IPS-NIHi7 (cell line): ENCODE measurements at regions not wholly inside any gene's neighbourhood (a gene's known extent, or its start where the extent isn't known, plus 50 kb on each side); places are given as distances from the start of the nearest gene placed in this dataset.
"Not testable (repeated sequence)": the region's sequence is repeated elsewhere in the genome, so short reads cannot be mapped to it uniquely, and the experiment has no call there.

Source experiments
- DNase-seq: peaks from one replicate; pipeline ENCODE4 v3.0.0; 2012; ENCODE audit warnings: mixed read lengths; ENCODE audit errors: extremely low spot score

DNA sequence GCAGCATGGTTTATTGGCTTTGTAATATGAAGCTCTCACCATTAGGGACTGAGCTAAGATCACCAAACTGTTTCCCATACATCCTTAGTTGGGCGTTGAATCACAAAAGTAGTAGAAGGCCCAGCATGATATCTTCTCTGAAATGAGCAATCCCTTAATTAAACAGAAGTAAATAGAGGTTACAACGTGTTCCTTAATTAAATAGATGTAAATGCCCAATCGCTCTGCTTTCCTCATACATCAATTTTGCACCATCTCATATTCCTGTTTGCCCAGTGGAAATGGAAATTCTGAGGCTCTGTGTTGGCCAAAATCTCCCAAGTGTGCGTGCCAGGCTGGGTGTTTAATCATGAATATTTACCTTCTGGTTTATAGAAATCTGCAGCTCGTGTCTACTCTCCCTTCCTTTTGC, 107.4 kb upstream of the FOXB1 start:
- DNase-seq = no peak

- no peak for DNase-seq
Observed at GRCh38 chr15:59894835-59895234, 109.3 kb upstream of the FOXB1 start.

DNA sequence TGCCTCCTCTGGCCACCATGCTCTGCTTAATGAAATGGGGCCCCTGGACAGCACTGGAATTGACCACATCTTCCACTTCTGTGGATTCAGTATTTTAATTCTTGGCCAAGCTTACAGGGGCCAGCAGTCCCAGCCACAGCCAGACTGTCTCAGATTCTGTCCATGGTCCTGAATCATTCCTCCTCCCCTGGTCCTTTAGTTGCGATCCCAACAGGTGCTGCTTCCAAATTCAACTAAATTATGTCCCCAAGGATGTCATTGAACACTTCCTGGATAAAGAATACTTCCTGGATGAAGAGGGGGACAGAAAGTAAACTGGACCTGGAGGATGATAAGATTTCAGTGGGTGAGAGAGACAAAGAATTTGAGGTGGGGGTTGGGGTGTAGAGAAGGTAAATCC, 111.1 kb upstream of the FOXB1 start:
- DNase-seq = peak; percentile 71

DNA sequence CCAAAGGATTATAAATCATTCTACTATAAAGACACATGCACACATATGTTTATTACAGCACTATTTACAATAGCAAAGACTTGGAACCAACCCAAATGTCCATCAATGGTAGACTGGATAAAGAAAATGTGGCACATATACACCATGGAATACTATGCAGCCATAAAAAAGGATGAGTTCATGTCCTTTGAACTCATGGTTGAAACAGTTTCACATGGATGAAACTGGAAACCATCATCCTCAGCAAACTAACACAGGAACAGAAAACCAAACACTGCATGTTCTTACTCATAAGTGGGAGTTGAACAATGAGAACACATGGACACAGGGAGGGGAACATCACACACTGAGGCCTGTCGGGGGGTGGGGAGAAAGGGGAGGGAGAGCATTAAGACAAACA, 116.2 kb upstream of the FOXB1 start:
- DNase-seq = not testable (repeated sequence)

DNA sequence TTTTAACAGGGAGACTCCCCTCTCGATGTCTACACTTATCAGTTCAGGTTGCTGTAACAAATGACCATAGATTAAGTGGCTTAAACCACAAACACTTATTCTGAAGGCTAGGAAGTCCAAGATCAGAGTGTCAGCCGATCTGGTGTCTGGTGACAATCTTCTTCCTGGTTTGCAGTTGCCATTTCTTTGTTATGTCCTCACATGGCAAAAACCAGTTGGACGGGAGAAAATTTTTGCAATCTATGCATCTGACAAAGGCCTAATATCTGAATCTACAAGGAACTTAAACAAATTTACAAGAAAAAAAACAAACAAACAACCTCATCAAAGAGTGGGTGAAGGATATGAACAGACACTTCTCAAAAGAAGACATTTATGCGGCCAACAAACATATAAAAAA, 116.9 kb upstream of the FOXB1 start:
- DNase-seq = no peak

- no peak for DNase-seq
Observed at GRCh38 chr15:59886441-59886840, 117.7 kb upstream of the FOXB1 start.

- no peak for DNase-seq
Observed at GRCh38 chr15:59885832-59886231, 118.3 kb upstream of the FOXB1 start.

GRCh38 chr15:59879506-59880265, 124.4 kb upstream of the FOXB1 start:
- no peak for DNase-seq

DNA sequence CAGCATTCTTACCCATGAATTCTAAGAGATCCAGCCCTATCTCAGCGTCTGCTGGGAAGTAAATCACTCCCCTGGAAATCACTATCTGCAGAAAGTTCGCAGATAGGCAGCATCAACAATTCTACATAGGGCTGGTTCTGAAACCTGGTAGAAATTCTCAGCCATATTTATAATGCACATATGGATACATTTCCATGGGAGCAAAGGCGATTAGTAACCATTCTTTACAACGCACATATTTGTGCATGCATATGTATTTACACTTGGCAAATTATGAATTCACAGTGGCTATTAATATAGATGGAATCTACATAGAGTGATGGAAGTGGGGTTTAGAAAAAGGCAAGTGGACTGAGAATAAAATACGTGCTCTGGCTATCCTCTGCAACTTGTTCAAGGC, 128.0 kb upstream of the FOXB1 start:
- no peak for DNase-seq

- no peak for DNase-seq
Observed at GRCh38 chr15:59873644-59874272, 130.4 kb upstream of the FOXB1 start.

GRCh38 chr15:59867086-59867855, 136.8 kb upstream of the FOXB1 start:
- no peak for DNase-seq

DNA sequence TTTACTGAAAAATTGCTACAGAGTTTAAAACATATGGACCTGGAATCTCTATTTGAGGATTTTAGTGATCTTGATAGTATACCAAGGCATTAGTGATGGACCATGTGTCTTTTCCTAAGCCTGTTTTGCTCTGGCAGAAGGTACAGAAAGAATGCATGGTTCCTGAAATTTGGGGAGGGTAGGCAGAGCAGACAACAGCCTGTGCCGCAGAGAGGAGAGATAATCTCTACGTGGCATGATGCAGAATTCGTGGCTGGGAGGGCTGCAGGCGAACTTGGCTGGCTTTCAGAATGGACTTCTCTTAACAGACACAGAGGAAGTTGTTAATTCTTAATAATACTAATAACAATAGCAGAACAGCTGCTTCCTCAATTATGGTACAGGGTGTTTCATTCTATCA, 137.5 kb upstream of the FOXB1 start:
- no peak for DNase-seq

DNA sequence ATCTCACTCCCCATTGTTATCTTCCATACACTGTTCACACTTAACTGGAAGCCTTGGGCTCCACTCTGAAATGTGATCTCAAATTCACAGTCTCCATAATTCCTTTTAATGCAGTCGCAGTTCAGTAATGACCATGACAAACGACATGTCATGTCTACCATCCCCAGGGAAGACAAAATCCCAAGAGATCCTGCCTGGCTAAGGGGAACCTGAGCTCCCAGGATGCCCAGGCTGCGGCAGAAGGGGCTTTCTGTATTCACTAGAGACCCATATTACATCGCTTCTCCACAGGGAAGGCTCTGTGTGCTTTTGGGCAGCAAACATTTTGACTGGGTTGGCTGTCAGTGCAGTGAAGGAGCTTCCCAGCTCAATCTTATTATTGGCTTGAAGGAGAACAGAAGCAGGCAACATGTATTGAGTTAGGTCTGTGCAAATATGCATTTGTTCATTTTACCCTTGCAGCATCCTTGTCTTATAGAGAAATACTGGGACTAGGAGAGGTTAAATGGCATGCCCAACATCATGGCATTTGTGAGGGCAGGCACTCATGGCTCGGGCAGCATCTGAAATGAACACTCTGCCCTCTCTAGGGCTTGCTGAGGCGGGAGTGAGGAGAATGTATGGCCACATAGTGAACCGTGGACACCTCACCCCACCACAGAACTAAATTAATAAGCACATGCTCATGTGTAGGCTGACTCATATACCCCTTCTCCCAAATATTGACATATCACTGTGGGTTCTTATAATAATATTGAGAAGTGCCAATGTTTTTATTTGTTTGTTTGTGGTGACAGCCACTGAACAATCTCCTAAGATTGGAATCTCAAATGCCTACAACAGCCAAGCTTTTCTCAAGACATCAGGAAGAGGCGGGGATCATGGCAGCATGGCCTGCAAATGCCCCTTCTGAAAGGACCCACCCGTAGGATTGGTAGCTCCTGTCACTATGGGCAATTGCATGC, 141.6 kb upstream of the FOXB1 start:
- DNase-seq = no peak

- no peak for DNase-seq
Observed at GRCh38 chr15:59847968-59848367, 156.1 kb upstream of the FOXB1 start.

DNA sequence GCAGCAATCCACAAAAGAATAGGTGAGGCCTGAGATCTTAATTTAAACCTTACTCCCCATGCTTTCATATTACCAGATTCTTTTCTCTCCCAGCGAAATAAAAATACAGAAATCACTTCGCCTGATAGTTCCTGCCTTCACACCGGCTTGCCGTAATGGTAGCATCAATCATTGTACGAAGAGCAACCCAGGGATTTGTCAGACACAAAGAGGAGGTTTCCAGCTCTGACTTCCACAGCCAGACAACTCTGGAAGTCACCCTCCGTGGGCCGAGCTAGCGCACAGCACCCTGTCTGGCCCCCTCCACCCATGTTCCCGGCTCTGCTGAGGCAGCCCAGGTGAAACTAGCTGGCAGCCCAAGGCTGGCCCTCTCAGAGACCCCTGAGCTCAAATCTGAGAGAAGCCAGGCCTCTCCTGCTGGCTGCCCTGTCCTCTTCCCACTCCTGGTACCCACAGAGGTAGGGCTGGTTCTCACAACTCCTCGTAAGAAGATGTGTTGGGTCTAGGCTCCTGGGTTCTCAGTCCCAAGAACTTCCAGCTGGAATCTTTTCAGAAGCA, 156.9 kb upstream of the BNIP2 start:
- DNase-seq = no peak

DNA sequence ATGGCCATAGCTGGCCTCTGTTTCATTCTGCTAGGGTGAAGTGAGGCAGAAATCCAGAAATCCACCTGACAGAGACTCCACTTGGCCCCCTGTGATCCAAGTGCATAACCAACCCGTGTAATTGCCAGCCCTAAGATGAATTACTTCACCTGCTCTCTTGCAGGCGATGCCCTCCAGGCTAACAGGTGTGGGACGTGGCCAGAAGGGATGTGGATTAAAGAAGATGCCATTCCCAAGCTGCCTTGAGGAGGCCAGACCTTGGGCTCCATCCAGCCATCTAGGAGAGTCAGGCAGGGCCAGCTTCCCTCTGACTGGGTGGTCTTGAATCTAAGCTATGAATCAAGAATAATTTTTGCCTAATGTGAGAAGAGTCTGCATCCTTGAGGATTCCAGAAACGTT, 154.5 kb upstream of the BNIP2 start:
- DNase-seq = no peak

- no peak for DNase-seq
Observed at GRCh38 chr15:59841036-59841435, 151.9 kb upstream of the BNIP2 start.

DNA sequence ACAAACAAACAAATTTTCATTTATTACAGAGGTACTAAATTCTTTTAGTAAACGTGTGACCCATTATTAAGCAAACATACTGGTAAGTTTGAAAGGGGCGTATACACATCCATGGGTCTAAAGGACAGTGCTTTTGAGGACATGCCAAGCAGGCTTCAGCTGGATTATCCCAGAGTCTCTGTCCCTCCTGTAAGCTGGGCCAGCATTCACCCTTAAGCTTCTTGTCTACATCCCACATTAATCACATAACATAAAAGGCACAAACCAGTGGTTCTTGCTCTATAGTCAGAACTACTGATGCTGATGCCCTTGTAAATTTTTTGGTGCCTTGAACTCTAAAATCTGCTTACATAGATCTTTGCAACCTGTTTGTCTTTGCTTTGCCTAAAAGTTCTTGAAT, 150.8 kb upstream of the BNIP2 start:
- no peak for DNase-seq

- DNase-seq = no peak
Observed at GRCh38 chr15:59838900-59839299, 149.8 kb upstream of the BNIP2 start.

DNA sequence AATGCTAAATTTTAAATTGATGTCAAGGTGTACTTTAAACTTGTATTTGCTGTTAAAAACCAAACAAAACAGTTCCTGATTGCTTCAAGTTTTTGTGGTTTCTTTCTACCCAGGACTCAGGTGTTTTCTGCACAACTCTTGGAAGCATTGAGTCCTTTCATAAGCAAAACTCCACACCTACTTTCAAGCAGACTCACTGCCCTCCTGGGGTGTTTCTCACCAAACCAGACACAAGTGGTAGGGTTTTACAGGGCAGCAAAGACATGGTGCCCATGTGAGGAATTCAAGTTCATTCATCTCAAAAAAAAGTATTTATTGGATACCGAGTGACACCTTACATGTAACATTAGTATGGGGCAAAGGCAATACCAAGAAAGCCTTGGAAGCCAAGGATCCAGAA, 146.7 kb upstream of the BNIP2 start:
- DNase-seq = no peak

DNA sequence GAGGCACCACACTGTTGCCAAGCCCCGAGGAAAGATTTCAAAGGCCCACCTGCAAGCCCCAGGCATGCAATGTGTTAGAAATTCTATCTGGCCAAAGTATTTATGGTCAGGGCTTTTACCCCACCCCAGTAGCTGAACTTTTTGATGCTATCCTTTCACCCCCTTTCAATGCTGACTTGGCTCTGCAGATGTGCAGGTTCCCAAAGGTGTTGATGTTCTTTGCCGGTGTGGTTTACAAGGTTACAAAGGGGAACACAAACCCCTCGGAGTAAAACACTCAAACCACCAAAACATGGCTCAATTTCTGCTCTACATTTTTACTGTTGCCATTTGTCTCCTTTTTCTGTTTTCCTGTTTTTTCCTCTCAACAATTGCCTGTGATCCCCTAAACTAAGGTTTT, 145.4 kb upstream of the BNIP2 start:
- no peak for DNase-seq
